GM18498 (cell line): ENCODE measurements at regions not wholly inside any gene's neighbourhood (a gene's known extent, or its start where the extent isn't known, plus 50 kb on each side); places are given as distances from the start of the nearest gene placed in this dataset.

Source experiments
- ATAC-seq: cut with Tn5 transposase; IDR thresholded peaks from one replicate; pipeline ENCODE4 v1.9.1; 2021; ENCODE audit warnings: mild to moderate bottlenecking, moderate library complexity; ENCODE audit not compliant: unreplicated experiment

GRCh38 chr3:18295171-18295920 lies 129.8 kb downstream of the SATB1 start:
- ATAC-seq: peak; percentile 99

DNA sequence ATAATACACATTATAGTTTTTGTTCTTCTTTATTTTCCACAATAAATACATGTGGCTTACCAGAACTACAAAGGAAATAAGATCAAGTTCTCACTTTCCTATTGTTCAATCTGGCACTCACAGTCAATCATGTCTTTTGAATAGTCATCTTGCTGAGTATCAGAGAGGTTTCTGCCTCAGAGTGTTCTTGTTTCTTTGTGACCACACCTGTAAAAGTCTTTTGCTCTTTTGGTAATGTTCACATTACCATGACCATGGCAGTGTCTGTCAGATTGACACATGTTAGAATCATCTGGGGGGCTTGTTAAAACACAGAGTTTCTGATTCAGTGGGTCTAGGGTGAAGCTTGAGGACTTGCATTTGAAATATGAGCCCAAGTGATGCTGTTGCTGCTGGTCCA lies 135.0 kb downstream of the SATB1 start:
- no peak for ATAC-seq

DNA sequence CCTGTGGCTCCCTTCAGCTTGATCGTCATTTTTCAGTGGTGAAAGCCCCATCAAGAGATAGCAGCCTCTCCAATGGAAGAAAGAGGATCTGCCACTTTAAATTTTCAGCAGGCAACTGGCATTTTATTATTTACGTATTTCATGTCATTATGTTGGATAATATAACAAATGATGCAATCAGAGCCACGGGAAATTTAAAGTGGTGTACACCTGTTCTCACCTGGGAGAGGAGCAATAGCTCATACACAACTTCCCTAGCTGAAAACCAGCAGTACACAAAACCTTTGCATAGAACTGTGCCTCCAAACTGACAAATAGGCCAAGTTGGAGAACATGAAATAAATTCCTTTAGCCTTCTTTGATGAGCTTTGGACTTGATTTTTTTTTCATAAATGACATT lies 136.9 kb downstream of the SATB1 start:
- ATAC-seq: no peak

DNA sequence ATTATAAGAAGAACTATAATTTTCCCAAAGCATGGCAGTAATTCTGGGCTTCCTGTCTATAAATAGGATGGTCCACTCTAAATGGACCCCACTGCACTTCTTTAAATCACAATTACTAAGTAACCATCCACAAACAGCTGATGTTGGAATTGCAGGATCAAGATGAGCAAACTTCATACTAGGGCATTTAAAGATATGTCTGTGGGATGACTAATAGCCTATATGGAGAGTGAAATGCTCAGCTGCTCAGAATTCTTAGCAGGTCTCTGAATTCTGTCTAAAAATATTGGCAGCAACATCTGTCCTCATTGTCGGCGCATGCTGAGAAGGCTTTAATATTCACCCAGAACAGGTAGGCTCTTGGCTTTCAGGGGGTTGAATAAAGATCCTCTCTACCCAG lies 140.4 kb downstream of the SATB1 start:
- no peak for ATAC-seq

- ATAC-seq: no peak
Observed at GRCh38 chr3:18283680-18284079, 141.5 kb downstream of the SATB1 start.

DNA sequence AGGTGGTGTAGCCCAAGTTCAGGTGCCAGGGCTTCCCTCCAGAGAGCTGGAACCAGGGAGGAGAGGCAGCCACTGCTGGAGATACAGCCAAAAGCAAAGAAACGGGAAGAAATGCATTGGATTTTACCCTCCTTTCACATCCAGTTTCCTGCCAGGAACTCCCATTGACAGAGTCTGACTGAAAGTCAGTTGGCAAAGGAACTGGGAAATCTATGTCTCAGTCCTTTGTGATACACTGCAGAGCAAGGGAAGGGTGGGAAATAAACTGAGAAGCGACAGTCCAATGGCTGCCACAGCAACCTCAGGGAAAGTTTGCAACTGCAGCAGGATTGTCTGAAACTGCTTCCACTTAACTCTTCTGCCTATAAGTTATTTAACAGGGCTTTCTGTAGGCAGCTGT lies 142.6 kb downstream of the SATB1 start:
- ATAC-seq: no peak

DNA sequence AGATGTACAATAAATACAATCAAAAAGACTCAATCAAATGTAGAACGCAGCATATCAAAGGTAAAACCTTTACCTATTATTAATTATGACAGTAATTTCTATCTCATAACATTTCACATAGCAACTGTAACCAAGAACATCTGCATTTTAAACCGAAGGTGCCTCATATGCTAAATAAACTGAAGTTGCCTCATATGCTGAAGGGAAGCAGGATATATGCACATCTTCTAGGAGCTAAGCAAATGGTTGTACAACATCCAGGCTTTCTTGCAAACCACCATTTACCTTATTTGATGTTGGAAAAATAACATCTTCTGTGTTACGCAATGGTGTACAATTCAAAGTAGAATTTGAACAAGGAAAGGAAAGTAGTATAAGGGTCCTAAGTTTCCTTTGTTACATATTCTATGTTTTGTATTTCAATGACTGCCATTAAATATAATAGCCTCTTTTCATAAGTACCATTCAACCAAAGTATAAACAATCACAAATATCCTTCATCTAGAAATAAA lies 145.9 kb downstream of the SATB1 start:
- no peak for ATAC-seq

DNA sequence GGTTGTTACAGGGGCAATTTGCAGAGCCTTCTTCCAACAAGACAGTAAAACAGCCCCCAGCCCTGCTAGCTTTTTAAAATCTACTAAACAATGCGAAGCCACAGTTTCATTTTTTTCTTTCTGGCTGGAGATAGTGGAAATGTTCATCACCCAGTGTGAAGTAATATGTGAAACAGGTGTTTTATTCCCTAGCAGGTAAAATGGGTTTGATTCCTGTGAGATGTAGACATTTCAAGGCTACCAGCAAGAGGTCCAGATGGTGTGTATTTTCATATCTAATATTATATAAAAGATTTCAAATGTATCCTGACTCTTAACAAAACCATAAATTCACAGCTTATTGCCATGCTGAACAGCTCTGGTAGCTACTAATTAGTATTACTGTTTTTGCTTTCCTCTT lies 160.3 kb downstream of the SATB1 start:
- ATAC-seq: no peak

DNA sequence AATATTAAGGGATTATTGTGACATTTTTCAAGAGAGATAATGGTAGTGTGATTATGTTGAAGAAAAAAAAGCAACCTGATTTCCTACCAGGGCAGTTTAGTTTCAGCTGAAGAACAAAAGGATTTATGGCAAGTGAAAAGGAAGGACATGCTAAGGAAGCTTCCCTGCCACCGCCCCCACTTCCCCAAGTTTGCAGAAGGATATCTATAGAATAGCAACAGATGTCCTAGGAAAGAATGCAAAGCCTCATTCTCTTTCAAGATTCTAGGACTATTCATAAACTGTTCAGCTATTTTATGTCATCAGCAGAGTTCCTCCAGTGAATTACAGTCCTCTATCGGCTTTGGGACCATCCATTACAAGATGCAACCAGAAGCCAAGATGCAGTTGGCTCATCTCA lies 160.8 kb downstream of the SATB1 start:
- no peak for ATAC-seq

DNA sequence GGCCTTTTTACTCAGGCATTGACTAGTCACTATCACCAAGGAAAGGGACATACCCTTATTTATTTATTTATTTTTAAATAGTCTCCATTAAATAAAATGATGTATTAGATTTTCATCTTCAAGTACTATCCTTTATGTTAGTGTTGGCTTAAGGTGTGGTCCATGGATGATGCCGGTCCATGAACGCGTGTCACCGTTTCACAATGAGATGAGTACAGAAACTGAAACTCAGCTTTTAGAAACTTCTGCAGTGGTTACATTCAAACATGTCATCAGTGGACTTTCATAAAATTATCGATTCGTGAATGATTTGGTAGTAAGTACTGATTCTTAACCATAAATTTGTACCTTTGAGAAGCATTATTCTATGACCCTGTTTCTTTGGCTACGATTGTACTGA lies 166.6 kb downstream of the SATB1 start:
- ATAC-seq: no peak

- ATAC-seq: no peak
Observed at GRCh38 chr3:18252578-18252977, 172.6 kb downstream of the SATB1 start.

GRCh38 chr3:18250991-18251390 lies 174.1 kb downstream of the SATB1 start:
- no peak for ATAC-seq

GRCh38 chr3:18249126-18249525 lies 176.0 kb downstream of the SATB1 start:
- no peak for ATAC-seq

DNA sequence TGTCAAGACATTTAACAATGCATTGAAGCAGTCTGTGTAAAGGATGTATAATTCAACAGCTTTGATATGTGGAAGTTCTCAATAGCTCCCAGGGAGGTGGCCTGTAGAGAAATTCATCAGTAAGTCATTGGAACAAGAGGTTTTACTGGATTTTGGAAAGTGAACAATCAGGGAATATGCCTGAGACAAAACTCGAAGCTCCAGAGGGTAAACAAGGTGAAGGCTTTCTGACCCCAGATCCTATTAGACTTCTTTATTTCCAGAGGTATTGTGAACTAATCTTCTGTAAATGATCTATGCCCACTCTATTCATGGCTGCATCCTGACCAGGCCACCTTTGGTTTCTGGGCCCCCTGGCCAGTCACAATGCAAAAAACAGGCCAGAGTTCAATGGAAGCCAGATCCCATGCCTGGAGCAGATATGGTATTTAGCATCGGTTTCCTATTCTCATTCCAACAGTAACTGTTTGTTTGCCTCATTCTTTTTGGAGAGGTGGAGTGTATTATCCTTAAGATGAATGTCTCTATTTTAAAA lies 177.3 kb downstream of the SATB1 start:
- no peak for ATAC-seq

GRCh38 chr3:18247139-18247695 lies 177.9 kb downstream of the SATB1 start:
- ATAC-seq: no peak

GRCh38 chr3:18246336-18247060 lies 178.6 kb downstream of the SATB1 start:
- no peak for ATAC-seq

DNA sequence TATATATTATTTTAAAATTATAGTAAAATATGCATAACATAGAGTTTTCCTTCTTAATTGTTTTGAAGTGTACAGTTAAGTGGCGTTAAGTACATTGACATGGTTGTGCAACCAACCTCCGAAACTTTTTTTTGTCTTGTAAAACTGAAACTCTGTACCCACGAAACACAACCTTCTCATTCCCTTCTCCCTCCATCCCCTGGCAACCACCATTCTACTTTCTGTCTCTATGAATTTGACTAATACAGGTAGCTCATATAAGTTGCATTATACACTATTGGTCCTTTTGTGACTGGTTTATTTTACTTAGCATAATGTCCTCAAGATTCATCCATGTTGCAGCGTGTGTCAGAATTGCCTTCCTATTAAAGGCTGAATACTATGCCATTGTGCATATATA lies 179.4 kb downstream of the SATB1 start:
- peak; percentile 76 for ATAC-seq

- no peak for ATAC-seq
Observed at GRCh38 chr3:18241837-18242236, 183.3 kb downstream of the SATB1 start.

DNA sequence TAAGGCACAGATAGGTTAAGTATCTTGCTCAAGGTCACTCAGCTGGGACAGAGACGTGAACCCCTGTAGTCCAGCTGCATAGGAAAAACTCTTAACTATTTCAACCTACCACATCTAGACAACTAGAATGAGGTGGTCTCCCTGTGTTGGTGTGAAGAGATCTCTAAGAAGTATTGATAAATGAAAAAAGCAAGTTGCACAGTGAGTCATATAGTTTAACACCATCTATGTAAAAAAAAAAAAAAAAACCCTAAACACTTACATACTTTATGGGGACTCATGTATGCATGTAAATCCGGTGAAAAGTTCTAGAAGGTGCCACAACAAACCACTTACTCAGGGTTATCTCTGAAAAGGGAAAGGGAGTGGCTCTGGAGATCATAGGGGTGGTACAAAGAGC lies 185.5 kb downstream of the SATB1 start:
- ATAC-seq: no peak

GRCh38 chr3:18238746-18239331 lies 186.3 kb downstream of the SATB1 start:
- no peak for ATAC-seq

DNA sequence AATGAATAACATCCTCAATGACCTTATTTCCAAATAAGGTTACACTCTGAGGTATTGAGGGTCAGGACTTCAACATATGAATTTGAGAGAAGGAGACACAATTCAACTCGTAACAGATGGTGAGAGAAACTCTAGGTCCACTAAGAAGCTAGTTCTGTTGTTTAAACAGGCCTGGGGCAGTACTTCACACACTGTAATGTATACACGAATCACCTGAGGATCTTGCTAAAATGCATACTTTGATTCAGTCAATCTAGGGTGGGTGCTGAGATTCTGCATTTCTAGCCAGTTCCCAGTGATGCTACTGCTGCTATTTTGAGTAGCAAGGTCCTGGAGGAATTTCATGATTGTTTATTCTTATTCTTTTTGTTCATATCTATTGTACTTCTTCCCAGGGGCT lies 186.8 kb downstream of the SATB1 start:
- ATAC-seq: no peak
